ENCODE measurements at regions not wholly inside any gene's neighbourhood (a gene's known extent, or its start where the extent isn't known, plus 50 kb on each side); places are given as distances from the start of the nearest gene placed in this dataset.
"Not testable (repeated sequence)": the region's sequence is repeated elsewhere in the genome, so short reads cannot be mapped to it uniquely, and the experiment has no call there.

DNA sequence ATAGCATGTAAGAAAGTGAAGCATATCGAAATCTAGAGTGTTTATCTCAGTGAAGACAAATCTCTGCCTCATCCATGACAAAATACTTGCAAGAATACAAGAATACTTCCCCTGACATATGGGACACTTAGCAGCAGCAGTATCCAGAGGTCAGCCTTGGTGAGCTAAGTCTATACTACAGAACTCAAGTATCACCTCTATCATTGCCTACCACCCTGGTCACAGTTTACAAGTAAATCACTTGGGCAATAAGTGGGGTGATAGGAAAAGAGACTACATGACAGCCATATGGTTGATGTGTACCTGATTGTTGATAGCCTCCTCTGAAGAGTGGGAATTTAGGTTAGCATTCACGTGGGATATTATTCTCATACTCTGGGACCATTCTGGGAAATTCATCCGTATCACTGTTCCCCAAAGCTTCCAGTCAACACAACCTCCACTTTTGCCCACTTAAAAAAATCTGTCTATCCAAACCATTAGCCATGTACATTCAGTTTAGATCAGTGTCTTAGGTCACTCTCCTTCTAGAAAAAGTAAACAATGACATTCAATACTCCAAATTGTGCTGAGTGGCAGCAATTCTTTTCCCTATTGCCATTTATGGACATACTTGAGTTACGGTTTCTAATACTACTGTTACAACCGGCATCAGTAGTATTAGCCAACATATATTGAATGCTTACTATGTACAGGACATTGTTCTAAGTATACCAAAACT is 118.2 kb upstream of the PRSS16 start:
- Histone ChIP-seq H3K27ac (no peak overlapping the region), H3K27me3 (no peaks in the 10 kb centered on the region), H3K36me3 (no peaks in the 10 kb centered on the region), H3K9me3 (no peaks in the 10 kb centered on the region), H3K4me3 (no peak overlapping the region), H3K4me1 (peaks cover 0 to 46% (median 9%) of the 10 kb centered on the region in 3 donors)
- intact Hi-C loops (cut with DNase I) = no loop called here
- DNase-seq = no peak
- 82 to 90% methylated on average over 5 of the region's 5 CpGs for WGBS, 2 donors
- no peak for TF ChIP-seq POLR2A (IDR thresholded peaks at IDR 0.05)
- TF ChIP-seq, protein P1, sequence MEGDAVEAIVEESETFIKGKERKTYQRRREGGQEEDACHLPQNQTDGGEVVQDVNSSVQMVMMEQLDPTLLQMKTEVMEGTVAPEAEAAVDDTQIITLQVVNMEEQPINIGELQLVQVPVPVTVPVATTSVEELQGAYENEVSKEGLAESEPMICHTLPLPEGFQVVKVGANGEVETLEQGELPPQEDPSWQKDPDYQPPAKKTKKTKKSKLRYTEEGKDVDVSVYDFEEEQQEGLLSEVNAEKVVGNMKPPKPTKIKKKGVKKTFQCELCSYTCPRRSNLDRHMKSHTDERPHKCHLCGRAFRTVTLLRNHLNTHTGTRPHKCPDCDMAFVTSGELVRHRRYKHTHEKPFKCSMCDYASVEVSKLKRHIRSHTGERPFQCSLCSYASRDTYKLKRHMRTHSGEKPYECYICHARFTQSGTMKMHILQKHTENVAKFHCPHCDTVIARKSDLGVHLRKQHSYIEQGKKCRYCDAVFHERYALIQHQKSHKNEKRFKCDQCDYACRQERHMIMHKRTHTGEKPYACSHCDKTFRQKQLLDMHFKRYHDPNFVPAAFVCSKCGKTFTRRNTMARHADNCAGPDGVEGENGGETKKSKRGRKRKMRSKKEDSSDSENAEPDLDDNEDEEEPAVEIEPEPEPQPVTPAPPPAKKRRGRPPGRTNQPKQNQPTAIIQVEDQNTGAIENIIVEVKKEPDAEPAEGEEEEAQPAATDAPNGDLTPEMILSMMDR (IDR thresholded peaks at IDR 0.05) = no peak

DNA sequence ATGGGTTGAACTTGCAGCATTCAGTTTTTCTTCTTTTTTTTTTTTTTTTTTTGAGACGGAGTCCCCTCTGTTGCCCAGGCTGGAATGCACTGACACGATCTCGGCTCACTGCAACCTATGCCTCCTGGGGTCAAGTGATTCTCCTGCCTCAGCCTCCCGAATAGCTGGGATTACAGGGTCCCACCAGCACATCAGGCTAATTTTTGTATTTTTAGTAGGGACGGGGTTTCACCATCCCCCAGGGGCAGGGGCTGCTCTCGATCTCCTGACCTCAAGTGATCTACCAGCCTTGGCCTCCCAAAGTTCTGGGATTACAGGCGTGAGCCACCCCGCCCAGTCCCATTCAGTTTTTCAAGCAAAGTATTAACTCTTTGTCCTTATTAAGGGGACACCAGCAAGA is 117.6 kb upstream of the PRSS16 start:
- no peak overlapping the region for H3K4me3 ChIP-seq
- no peaks in the 10 kb centered on the region for H3K36me3 ChIP-seq
- WGBS, 2 donors = 81 to 92% methylated on average over 7 to 8 of the region's 8 CpGs
- peaks cover 0 to 52% (median 9%) of the 10 kb centered on the region in 3 donors for H3K4me1 ChIP-seq
- no peak for DNase-seq
- no peak overlapping the region for H3K27ac ChIP-seq
- no peaks in the 10 kb centered on the region for H3K9me3 ChIP-seq
- intact Hi-C loops (cut with DNase I) = loop anchor here (10.0 kb wide), 1 partner anchor 1005 kb away; a partner anchor contains a TSS
- TF ChIP-seq, protein P1 (IDR thresholded peaks at IDR 0.05) = no peak
- no peak for TF ChIP-seq POLR2A (IDR thresholded peaks at IDR 0.05)
- no peaks in the 10 kb centered on the region for H3K27me3 ChIP-seq

DNA sequence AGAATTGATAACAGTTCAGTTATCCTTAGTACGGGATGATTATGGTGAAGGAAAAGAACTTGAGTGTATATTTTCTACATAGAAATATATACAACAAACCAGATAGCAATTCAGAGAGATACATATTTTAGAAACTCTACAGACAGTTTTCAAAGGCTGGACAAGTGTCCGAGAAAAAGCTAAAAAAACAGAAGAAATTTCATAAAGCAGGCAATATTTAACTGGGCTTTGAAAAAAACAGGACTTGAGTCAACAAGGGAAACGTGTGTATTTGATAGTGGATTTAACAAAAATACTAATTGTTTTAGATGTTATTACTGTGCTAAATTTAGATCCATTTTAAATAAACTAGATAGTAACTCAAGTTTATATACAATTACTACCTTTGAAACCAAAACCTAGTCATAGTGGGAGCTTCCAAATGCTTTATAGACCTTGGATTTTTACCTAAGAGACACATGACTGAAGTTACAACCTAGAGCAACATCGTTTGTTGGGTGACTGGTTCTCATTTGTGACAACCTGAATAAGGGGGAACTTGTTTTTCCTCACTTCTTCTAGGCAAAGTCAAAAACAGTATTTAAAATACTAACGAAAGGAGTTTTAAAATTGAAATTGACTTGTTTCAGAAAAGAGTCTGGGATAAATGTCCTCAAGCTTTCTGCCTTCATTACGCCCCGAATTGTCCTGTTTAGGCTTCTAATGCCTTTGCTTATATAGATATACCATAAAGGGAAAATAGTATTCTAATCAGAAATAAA is 116.7 kb upstream of the PRSS16 start:
- H3K27me3 ChIP-seq = no peaks in the 10 kb centered on the region
- no peak for DNase-seq
- no peak for TF ChIP-seq POLR2A (IDR thresholded peaks at IDR 0.05)
- TF ChIP-seq, protein P1 (IDR thresholded peaks at IDR 0.05) = no peak
- H3K4me3 ChIP-seq = peak overlapping the region in 3 of 4 donors; percentile 58 to 71 (median 58)
- 28 to 37% methylated on average over 7 of the region's 7 CpGs for WGBS, 2 donors
- peaks cover 0 to 52% (median 9%) of the 10 kb centered on the region in 3 donors for H3K4me1 ChIP-seq
- H3K9me3 ChIP-seq = no peaks in the 10 kb centered on the region
- intact Hi-C loops (cut with DNase I) = loop anchor here (10.0 kb wide), 1 partner anchor 1006 kb away; a partner anchor contains a TSS
- no peaks in the 10 kb centered on the region for H3K36me3 ChIP-seq
- H3K27ac ChIP-seq = peak overlapping the region; percentile 91 to 98 (median 95)

DNA sequence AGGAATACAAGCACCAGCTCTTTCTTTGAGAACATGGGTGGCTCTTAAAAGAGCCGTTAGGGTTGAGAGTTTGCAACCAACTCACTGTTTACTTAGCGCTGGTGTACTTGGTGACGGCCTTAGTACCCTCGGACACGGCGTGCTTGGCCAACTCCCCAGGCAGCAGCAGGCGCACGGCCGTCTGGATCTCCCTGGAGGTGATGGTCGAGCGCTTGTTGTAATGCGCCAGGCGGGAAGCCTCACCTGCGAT is 115.3 kb upstream of the PRSS16 start:
- DNase-seq = not testable (repeated sequence)

DNA sequence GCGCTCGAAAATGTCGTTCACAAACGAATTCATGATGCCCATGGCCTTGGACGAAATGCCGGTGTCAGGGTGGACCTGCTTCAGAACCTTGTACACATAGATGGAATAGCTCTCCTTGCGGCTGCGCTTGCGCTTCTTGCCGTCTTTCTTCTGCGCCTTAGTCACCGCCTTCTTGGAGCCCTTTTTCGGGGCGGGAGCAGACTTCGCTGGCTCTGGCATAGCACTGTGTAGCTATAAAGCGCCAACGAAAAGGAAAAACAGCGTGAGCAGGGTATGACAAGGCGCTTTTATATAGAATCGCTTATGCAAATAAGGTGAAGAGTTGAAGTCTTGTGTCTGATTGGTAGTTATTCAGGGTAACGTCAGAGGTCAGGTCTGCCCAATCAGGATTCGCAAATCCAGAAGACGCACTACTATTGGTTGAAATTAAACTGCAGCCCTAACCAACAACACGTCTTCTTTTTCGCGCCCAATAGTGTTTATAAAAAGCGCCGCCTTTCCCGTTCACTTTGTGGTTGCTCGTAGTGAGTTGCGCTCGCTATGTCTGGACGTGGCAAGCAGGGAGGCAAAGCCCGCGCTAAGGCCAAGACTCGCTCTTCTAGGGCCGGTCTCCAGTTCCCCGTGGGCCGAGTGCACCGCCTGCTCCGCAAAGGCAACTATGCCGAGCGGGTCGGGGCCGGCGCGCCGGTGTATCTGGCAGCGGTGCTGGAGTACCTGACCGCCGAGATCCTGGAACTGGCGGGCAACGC is 114.8 kb upstream of the PRSS16 start:
- peaks cover 0 to 39% (median 5%) of the 10 kb centered on the region in 3 donors for H3K4me1 ChIP-seq
- intact Hi-C loops (cut with DNase I) = loop anchor here (10.0 kb wide), 1 partner anchor 1008 kb away; a partner anchor contains a TSS
- 0 to 2% methylated on average over 11 to 12 of the region's 53 CpGs for WGBS, 2 donors

More for the DNA sequence above, 115.3 kb upstream of the PRSS16 start:
- intact Hi-C loops (cut with DNase I) = loop anchor here (10.0 kb wide), 1 partner anchor 1007 kb away; a partner anchor contains a TSS
- Histone ChIP-seq H3K4me3 (peak overlapping the region; percentile 45 to 71 (median 58)), H3K4me1 (peaks cover 0 to 44% (median 5%) of the 10 kb centered on the region in 3 donors), H3K27ac (peak overlapping the region; percentile 91 to 98 (median 95))
- not testable (repeated sequence) for H3K36me3 ChIP-seq, H3K27me3 ChIP-seq, H3K9me3 ChIP-seq
- 0% methylated on average over 2 to 13 of the region's 14 CpGs for WGBS, 2 donors

More for the DNA sequence above, 114.8 kb upstream of the PRSS16 start:
- Histone ChIP-seq H3K4me3 (peak overlapping the region; percentile 45 to 71 (median 58)), H3K36me3 (no peaks in the 10 kb centered on the region), H3K9me3 (no peaks in the 10 kb centered on the region), H3K27ac (peak overlapping the region; percentile 91 to 98 (median 95)), H3K27me3 (no peaks in the 10 kb centered on the region)
- DNase-seq = peak; percentile 68
- TF ChIP-seq, protein P1 (IDR thresholded peaks at IDR 0.05) = no peak
- peak; percentile 7 to 99 (median 98) for TF ChIP-seq POLR2A (IDR thresholded peaks at IDR 0.05)

Measured in esophagus squamous epithelium (tissue), 5 donors.